H4 (cell line): ENCODE measurements at regions not wholly inside any gene's neighbourhood (a gene's known extent, or its start where the extent isn't known, plus 50 kb on each side); places are given as distances from the start of the nearest gene placed in this dataset.

Experiments
- DNase-seq: peaks from one replicate; pipeline ENCODE4 v3.0.0-alpha.2; 2015; ENCODE audit warnings: low spot score

GRCh38 chr17:14815079-14815478 lies 450.0 kb downstream of the PMP22 start:
- DNase-seq: no peak

GRCh38 chr17:14813649-14814370 lies 451.3 kb downstream of the PMP22 start:
- DNase-seq: peak; percentile 26

- DNase-seq: no peak
Observed at GRCh38 chr17:14808425-14808824, 456.7 kb downstream of the PMP22 start.

- DNase-seq: peak; percentile 36
Observed at GRCh38 chr17:14805348-14805747, 459.8 kb downstream of the PMP22 start.

GRCh38 chr17:14803826-14804225 lies 461.3 kb downstream of the PMP22 start:
- no peak for DNase-seq

GRCh38 chr17:14797801-14798200 lies 467.3 kb downstream of the PMP22 start:
- DNase-seq: no peak

- no peak for DNase-seq
Observed at GRCh38 chr17:14797021-14797420, 468.1 kb downstream of the PMP22 start.

GRCh38 chr17:14794961-14795360 lies 470.2 kb downstream of the PMP22 start:
- no peak for DNase-seq

GRCh38 chr17:14793237-14793636 lies 471.9 kb downstream of the PMP22 start:
- no peak for DNase-seq

GRCh38 chr17:14792746-14793145 lies 472.4 kb downstream of the PMP22 start:
- DNase-seq: no peak

GRCh38 chr17:14791221-14791620 lies 473.9 kb downstream of the PMP22 start:
- no peak for DNase-seq

GRCh38 chr17:14790521-14790920 lies 474.6 kb downstream of the PMP22 start:
- DNase-seq: no peak

- DNase-seq: no peak
Observed at GRCh38 chr17:14784997-14785696, 480.0 kb downstream of the PMP22 start.

- no peak for DNase-seq
Observed at GRCh38 chr17:14781123-14781522, 480.2 kb downstream of the HS3ST3B1 start.

GRCh38 chr17:14780097-14780651 lies 479.3 kb downstream of the HS3ST3B1 start:
- no peak for DNase-seq

- DNase-seq: no peak
Observed at GRCh38 chr17:14779241-14779640, 478.4 kb downstream of the HS3ST3B1 start.

- no peak for DNase-seq
Observed at GRCh38 chr17:14777291-14777690, 476.4 kb downstream of the HS3ST3B1 start.

GRCh38 chr17:14776791-14777190 lies 475.9 kb downstream of the HS3ST3B1 start:
- no peak for DNase-seq

- no peak for DNase-seq
Observed at GRCh38 chr17:14775731-14776492, 475.0 kb downstream of the HS3ST3B1 start.

GRCh38 chr17:14774774-14775173 lies 473.9 kb downstream of the HS3ST3B1 start:
- DNase-seq: no peak

- no peak for DNase-seq
Observed at GRCh38 chr17:14772776-14773175, 471.9 kb downstream of the HS3ST3B1 start.

- DNase-seq: no peak
Observed at GRCh38 chr17:14771543-14771942, 470.7 kb downstream of the HS3ST3B1 start.
